Retina (tissue), 1 donor: ENCODE measurements at regions not wholly inside any gene's neighbourhood (a gene's known extent, or its start where the extent isn't known, plus 50 kb on each side); places are given as distances from the start of the nearest gene placed in this dataset.
A peak's percentile ranks its signal among the peaks of the same experiment; 100 is the strongest.
"Not testable (repeated sequence)": the region's sequence is repeated elsewhere in the genome, so short reads cannot be mapped to it uniquely, and the experiment has no call there.

Experiments
- DNase-seq: peaks from one replicate; pipeline ENCODE4 v3.0.0-alpha.2; 2016

DNA sequence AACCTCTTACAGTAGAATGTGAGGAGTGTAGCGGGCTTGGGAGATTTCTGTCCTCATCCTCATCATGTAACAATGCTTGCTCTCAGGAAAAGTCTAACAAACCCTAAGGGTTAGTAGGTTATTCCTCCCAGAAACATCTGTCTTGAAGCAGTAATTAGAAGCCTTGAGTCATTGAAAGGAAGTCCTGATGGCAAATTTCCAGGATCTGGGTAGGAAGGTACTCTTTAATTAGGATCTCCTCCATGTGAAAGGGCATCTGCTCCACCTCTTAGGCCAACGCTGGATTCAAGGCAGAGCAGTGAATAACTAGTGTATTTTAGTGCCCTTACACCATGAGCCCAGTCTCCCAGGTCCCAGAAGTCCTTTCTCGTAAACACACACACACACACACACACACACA lies 106.6 kb upstream of the BARHL2 start:
- DNase-seq, result no peak

DNA sequence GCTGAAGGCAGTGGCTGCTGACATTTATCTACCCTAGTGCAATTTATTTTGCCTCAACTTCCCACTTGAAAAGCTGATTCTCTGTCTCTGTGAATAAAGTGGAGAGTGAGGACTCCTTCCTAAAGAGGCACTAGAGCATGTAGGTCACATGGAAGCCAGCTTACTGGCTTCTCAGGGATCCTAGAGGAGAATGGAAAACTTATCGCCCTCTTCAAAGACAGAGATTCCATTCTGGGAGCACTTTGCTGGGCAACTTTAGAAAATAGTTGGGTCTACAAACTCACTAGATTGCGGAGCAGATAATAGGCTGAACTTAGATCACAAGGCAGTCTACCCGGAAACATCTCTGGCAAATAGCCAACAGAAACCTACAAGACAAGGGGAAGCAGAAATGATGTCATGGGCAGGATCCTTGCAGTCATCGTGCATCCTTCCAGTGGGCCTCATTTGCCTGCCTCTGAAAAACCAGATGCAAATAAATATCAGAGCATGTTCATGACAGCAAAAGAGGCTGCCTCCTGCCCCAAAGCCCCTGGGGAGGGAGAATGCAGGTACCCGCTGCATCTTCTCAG lies 104.8 kb upstream of the BARHL2 start:
- DNase-seq, result no peak

DNA sequence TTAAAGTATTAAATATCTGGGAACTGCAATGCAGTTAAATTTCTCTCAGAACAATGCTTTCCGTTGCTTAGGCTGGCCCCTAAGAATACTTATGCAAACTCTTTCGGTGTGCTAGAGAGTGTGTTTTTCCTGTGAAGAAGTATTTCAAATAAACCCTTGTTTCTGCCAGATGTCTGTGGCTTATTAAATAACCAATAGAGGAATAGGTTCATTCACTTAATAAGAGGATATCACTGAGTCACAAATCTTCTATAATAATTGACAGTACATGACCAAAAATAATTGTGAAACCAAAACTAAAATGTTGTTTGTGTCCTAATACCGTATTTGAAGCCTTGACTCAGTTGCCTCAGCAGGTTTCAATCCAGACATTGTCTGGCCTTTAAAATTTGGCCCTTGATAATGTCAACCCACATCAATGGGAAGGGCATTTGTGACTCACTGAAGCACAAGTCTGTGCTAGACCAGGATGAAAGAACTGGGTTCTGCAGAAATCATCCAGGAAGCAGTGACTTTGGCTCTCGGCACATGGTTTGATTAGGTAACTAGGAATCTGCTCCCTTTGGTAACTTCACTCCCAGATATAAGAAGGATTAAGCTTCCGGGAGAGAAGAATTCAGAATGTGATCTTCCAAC lies 104.2 kb upstream of the BARHL2 start:
- DNase-seq, result no peak

DNA sequence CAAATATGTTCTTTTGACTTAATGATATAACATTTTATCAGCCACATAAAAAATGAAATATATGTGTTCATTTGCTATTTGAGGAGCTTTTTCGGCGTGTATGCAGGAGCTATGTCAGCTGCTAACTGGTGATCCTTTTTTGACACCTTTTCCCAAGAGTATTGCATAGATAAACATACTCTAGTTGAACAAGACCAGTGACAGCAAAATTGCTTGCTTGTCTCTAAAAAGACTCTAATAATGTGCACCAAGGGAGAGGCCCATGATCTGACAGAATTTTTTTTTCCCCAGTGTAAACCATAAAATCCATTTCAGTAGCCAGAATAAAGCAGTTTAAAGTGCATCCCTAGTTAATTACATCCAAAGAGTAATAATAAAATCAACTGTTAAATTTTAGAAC lies 103.6 kb upstream of the BARHL2 start:
- no peak for DNase-seq

DNA sequence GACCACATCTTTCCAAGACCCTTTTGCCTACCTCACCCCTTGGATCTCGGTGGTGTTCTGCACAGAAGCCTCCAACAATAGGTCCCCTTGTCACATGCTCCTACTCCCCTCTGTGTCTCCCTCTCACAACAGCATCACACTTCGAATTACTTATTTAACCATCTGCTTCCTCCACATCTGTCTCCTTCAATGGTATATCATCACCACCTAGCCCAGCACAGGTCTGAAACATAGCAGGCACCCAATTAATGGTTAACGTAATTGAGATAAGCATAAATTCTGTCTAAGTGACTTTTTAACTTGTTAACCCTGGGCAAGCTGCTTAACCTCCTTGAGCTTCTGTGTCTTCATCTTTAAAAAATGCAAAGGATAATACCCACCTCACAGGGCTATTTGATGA lies 100.3 kb upstream of the BARHL2 start:
- no peak for DNase-seq

DNA sequence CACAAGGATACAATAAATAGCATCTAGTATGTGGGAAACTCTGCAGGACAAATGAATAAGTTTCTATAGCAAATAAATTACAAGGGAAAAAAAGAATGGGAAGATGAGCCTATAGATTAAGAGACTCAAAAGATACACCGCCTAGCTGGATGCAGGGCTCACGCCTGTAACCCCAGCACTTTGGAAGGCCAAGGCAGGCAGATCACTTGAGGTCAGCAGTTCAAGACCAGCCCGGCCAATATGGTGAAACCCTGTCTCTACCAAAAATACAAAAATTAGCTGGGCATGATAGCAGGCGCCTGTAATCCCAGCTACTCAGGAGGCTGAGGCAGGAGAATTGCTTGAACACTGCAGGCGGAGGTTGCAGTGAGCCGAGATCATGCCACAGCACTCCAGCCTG lies 95.1 kb upstream of the BARHL2 start:
- DNase-seq, result not testable (repeated sequence)

DNA sequence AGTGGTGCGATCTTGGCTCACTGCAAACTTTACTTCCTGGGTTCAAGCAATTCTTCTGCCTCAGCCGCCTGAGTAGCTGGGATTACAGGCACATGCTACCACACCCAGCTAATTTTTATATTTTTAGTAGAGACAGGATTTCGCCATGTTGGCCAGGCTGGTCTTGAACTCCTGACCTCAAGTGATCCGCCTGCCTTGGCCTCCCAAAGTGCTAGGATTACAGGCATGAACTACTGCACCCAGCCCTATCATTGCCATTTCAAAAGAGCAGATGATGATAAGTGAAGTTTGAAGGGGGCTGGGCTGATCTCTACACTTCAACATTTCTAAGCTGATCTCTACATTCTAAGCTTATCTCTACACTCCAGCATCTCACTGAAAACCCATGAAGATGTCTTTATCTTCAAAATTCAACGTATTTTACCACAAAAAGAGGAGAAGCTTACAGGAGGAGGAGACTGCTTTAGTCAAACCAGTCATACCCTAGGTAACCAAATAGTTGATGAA lies 94.4 kb upstream of the BARHL2 start:
- not testable (repeated sequence) for DNase-seq

DNA sequence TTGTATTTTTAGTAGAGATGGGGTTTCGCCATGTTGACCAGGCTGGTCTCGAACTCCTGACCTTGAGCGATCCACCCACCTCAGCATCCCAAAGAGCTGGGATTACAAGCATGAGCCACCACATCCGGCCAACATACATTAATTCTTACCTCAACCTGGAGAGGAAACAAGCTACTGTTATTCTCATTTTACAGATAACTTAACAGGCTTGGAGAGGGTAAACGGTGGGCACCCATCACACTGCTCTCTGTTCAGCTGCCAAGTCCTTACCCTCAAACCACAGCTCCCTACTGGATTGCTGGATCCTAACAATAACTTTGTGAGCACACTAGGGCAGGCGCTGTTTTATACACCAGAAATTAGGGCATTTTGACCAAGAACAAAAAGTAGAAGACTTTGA lies 93.6 kb upstream of the BARHL2 start:
- no peak for DNase-seq

DNA sequence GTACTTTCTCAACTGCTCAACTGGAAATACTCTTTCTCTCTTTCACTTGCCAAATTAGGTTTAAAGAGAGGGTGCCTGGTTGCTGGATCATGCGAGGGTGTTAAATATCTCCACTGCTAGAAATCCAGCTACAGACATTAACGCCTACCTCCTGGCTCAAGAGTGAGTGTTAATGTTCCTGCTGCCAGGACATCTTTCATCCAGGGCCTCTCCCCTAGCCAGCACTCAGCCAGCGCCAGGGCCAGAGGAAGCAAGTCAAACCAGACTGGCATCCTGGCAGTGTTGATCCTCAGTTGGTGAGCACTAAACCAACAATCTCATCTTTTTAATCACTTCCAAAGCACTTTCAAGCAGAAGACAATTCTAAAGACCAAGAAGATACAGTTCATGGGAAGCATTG lies 92.9 kb upstream of the BARHL2 start:
- DNase-seq, result no peak

DNA sequence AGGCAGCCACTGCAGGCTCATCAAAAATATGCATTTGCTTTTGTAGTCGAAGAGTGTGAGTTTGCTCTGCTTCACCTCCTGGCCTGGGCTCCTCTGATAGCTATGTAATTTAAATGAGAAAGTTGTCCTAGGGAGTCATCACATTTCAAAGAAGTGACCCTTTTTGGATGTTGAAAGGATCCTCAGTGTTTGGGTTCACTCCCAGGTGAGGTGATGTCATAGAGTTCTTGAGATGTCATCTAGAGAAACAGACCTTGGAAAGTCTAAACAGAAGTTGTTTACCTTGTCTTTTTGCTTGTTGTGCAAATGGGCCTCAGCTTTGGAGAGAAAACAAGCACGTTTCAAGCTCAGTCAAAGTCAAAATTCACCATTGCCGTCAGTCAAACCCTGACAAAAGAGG lies 92.0 kb upstream of the BARHL2 start:
- no peak for DNase-seq

DNA sequence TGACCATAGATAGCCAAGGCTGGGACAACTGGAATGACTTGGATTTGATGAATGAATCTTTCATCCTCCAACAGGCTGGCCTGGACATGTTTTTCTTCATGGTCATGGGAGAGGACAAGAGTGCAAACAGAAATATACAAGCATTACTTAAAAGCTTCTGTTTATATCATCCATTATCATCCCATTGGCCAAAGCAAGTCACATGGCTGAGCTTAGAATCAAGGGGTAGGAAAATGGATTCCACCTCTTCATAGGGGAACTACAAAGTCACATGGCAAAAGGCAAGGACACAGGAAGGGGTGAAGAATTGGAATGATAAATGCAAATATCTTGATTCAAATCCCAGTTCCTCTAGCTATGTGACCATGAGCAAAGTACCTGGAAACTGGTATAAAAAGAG lies 90.2 kb upstream of the BARHL2 start:
- no peak for DNase-seq

DNA sequence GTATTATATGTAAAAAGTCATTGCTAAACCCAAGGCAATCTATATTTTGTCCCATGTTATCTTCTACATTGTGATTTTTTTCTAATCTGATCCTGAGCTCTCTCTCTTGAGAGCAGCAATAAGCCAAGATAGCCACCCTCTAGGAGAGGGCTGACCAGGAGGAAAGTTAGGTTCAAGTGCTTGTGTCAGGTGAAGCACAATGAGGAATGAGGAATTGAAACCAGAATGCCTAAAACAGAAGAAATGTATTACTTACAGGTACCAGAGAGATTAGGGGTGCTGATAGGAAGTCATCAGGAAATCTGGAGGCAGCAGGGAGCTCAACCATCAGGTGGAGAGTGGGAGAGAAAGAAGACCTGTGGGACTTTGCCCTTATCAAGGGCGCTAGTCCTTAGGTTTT lies 85.5 kb upstream of the BARHL2 start:
- no peak for DNase-seq

DNA sequence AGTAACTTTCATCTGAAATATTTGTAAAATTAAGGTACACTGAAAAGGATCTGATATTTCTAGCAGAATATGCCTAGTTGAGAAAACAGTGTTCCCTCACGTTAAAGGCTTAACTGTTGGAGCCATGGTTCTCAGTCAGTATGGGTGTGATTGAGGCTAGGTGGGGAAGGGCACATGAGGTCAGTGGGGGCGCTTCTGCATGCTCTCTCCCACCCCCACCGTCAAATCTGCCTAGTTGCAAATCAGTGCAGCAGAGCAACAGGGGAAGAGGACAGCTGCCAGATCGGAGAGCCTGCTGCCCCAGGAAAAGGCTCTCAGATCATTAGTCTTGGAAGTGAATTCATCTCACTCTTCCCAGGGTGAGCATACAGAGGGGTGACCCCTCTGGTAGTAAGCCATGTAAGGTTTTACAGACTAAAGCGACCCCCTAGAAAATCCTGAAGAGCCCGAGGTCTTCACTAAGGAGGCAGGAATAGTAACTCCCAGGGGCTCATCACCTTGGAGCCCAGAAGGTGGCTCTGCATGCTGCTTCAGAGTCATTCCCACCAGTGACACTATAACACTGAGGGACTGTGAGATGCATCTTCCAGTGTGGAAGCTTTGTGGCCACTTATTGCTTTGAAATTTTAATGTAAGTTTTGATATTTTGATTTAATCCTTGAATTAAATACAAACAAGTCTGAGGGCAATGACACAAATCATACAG lies 83.1 kb upstream of the BARHL2 start:
- DNase-seq, result peak; percentile 29

DNA sequence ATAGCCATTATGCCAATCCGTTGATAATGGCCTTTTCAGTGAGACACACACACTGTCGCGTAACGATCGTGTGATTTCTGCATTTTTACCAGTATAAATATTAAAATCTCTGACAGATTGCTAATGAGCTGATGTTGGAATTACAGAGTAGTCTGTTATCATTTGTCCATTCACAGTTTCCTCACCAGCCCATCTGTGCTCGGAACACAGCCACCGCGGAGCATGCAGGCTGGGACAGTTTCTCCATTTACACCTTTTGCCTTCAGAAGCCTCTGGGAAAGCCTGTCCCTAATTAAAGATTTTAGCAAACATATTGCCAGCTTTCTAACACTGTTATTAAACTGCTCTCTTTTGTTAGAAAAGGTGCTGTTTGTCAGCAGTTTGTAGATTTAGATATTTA lies 82.2 kb upstream of the BARHL2 start:
- DNase-seq, result no peak

DNA sequence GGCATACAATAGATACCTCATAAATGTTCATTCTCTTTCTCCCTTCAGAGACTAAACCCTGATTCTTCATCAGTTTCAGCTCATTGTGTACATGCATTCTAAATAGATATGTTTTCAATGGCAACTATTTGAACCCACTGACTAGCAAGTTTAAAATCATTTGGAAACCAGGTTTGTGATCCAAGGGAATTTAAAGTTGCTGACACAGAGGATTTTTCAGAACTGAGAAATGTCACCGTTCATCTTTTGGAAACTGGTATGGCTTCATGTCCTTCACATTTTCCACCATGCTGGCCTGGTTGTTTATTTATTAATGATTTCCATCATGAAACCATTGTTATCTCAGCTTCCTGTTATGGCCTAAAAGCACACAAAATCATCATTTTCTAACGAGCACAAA lies 81.8 kb upstream of the BARHL2 start:
- DNase-seq, result no peak

DNA sequence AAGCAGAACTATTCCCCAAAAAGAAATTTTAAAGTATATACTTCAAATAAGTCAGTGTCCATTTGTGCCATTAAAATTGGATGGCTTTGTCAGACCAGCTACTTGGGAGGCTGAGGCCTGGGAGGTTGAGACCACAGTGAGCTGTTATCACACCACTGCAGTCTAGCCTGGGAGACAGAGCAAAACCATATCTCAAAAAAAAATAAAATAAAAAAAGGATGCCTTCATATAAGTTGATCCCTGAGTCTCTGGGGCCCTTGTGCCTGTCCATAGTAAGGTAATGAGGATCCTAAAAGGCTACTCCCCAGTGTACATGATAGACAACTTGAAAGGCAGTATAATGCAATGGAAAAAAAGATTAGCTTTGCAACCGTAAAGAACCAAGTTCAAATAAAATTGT lies 81.2 kb upstream of the BARHL2 start:
- no peak for DNase-seq

DNA sequence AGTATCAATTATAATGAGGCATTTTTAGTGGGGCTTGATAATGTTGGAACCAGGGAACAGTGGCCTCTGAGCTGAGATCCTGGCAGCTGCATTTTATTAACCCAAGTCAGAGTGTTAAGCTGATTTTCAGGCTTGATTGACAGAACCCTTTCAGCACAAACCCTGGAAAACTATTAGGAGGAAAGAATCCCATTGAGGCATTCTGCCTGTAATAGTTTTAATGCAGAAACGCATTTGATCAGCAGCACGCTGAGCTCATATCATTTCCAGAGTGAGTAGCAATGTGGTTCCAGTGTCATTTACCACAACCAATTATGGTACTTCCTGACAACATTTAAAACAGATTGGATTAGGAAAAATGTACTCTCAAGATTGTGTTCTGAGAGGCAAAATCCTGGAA lies 78.3 kb upstream of the BARHL2 start:
- DNase-seq, result no peak

DNA sequence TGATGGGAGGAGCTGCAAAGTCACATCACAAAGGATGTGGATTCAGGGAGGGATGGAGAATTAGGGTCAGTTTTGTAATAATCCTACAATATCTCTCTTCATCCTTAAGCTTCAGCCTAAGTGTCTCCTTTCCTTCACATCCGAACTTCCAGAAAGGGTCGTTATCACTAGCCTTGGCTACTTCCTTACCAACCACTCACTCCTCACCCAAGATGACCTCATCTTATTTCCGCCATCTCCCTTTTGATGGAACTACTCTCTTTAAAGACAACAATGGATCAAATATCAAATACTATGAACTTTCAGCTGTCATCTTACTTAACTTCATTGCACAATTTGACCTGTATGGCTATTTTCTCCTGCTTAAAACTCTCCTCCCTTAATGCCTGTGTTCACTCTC lies 69.6 kb upstream of the BARHL2 start:
- no peak for DNase-seq

DNA sequence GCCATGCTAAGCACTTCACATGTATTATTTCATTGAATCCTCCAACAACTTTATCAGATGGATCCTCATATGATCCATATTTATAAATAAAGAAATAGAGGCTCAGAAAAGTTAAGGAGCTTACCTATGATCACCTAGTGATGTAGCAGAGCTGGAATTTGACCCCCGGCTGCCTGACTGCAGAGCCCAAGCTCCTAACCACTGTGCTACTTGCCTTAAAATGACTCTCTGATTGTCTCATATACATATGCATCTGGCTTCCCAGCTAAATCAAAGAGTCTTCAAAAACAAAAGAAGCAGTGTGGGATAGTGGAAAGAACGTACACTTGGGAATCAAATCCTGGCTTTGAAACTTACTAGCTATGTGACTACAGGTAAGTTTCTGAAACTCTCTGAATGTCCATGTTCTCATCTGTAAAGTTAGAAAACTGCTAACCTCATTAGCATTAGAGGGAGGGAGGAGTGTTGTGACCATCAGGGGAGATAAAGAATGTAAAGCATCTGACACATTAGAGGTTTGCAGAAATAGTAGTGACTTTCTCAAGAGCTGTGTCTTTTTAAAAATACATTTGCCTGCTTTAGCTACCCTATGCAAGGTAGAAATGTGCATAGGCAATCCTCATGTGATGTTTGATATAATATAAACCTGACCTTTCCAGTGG lies 67.2 kb upstream of the BARHL2 start:
- DNase-seq, result no peak

DNA sequence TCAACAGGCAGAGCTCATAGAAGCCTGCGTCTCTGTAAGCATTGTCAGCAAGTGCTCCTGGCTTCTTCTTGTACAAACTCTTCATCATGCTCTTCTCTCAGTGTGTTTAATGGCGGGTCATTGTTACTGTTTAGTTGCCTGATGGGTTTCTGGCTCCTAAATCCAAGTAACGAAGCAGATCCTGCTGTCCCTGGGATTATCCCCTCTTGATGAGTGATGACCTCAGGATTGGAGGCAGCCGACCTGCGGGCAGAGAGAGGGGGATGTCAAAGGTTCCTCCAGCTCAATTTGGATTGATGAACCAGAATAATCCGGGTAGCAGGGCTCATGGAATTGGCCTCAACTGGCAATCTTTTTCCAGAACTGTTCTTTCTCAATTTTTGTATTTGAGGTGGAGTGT lies 66.1 kb upstream of the BARHL2 start:
- DNase-seq, result no peak

DNA sequence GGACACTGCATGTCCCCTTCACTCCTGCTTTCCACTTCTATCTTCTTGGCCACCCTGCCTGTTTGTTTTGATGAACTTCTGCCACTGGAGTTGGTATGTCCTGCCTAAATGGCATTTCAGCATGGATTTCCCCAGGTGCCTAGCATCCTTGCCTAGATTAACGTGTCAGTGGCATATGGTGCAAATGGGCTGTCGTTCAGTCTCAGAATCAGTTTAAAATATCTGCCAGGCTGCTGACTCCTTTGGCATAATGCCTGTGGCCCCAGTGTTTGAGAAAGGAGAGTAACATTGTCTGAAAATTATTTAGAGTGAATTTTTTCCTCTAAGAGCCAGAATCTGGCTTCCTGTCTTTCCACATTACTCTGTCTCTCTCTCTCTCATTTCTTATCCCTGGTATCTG lies 64.9 kb upstream of the BARHL2 start:
- DNase-seq, result no peak

DNA sequence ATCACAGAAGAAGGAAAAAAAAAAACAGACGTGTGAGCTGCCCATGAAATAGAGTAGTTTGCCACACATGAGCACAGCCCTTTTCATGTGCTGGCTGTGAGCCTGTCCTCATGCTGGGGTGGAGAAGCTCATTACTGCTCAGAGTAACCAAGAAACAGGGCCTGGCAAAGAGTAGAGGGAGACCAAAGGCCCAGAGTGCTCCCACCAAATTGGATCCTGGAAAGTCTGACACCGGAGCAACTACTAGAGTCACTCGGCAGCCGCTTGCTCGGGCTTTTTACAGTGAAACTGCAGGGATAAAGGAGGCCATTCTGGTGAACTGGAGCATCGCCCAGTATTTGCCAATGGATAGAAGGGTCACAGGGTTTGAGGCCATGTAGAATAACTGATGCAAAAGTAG lies 64.4 kb upstream of the BARHL2 start:
- no peak for DNase-seq

DNA sequence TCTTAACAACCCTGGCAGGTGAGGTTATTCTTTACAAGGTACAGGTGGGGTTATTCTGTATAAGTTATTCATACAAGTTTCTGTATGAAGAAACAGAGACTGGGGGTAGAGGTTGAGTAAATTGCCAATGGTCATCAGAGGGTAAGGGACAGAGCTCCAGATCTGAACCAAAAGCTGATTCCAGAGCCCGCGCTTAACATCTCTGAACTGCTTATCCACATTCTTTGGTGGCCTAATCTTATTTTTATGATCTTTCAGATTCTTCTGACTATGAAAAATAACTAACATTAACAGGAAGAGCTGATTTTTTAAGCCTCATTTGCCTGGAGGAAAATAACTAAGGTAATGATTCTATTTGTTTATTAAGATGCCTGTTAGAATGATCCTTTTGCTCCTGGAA lies 63.9 kb upstream of the BARHL2 start:
- no peak for DNase-seq

DNA sequence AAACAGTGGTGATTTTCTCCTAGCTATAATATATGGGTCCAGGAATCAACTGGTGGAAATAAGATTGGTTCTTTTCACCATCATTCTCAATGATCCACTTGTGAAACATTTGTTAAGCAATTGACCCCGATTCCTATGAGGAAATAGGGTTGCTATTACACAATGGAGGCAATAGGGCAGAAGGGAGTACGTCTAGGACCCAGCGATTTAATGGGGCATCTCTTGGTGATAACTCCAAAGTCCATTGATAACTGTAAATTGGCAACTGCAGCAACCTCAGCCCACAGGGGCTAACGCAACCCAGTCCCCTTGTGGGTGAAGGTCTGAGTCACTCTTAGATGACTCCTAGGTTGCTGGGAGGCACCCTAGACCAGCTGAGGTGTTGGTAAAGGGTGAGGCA lies 62.5 kb upstream of the BARHL2 start:
- DNase-seq, result no peak
